ENCODE measurements at regions not wholly inside any gene's neighbourhood (a gene's known extent, or its start where the extent isn't known, plus 50 kb on each side); places are given as distances from the start of the nearest gene placed in this dataset.
"Not testable (repeated sequence)": the region's sequence is repeated elsewhere in the genome, so short reads cannot be mapped to it uniquely, and the experiment has no call there.

- DNase-seq (ENCODE audit: low read depth in 2 of 2), result no peak
Observed at GRCh38 chr15:67918205-67918861, 78.5 kb upstream of the RNU6-1 start.

- DNase-seq (ENCODE audit: low read depth in 2 of 2), result no peak
Observed at GRCh38 chr15:67920524-67921240, 80.8 kb upstream of the RNU6-1 start.

GRCh38 chr15:67922106-67922675, 82.3 kb upstream of the RNU6-1 start:
- DNase-seq (ENCODE audit: low read depth in 2 of 2), result no peak

- no peak for DNase-seq (ENCODE audit: low read depth in 2 of 2)
Observed at GRCh38 chr15:67922971-67923945, 83.4 kb upstream of the RNU6-1 start.

GRCh38 chr15:67924359-67924974, 84.6 kb upstream of the RNU6-1 start:
- DNase-seq (ENCODE audit: low read depth in 2 of 2), result no peak

GRCh38 chr15:67925182-67925581, 85.3 kb upstream of the RNU6-1 start:
- no peak for DNase-seq (ENCODE audit: low read depth in 2 of 2)

GRCh38 chr15:67927501-67928168, 87.8 kb upstream of the RNU6-1 start:
- DNase-seq (ENCODE audit: low read depth in 2 of 2), result peak; percentile 88 to 91

GRCh38 chr15:67928666-67929065, 88.8 kb upstream of the RNU6-1 start:
- no peak for DNase-seq (ENCODE audit: low read depth in 2 of 2)

- no peak for DNase-seq (ENCODE audit: low read depth in 2 of 2)
Observed at GRCh38 chr15:67930720-67931119, 90.9 kb upstream of the RNU6-1 start.

- DNase-seq (ENCODE audit: low read depth in 2 of 2), result no peak
Observed at GRCh38 chr15:67931861-67932260, 92.0 kb upstream of the RNU6-1 start.

- DNase-seq (ENCODE audit: low read depth in 2 of 2), result not testable (repeated sequence)
Observed at GRCh38 chr15:67934126-67934525, 94.3 kb upstream of the RNU6-1 start.

GRCh38 chr15:67935244-67935643, 95.4 kb upstream of the RNU6-1 start:
- no peak for DNase-seq (ENCODE audit: low read depth in 2 of 2)

GRCh38 chr15:67936258-67936657, 96.4 kb upstream of the RNU6-1 start:
- no peak for DNase-seq (ENCODE audit: low read depth in 2 of 2)

- no peak for DNase-seq (ENCODE audit: low read depth in 2 of 2)
Observed at GRCh38 chr15:67937153-67937761, 97.4 kb upstream of the RNU6-1 start.

GRCh38 chr15:67939179-67939578, 99.3 kb upstream of the RNU6-1 start:
- DNase-seq (ENCODE audit: low read depth in 2 of 2), result not testable (repeated sequence)

- DNase-seq (ENCODE audit: low read depth in 2 of 2), result not testable (repeated sequence)
Observed at GRCh38 chr15:67939588-67940323, 99.9 kb upstream of the RNU6-1 start.

- DNase-seq (ENCODE audit: low read depth in 2 of 2), result no peak
Observed at GRCh38 chr15:67940324-67940719, 100.5 kb upstream of the RNU6-1 start.

- DNase-seq (ENCODE audit: low read depth in 2 of 2), result no peak
Observed at GRCh38 chr15:67941648-67942310, 101.9 kb upstream of the RNU6-1 start.

GRCh38 chr15:67943475-67943874, 103.6 kb upstream of the RNU6-1 start:
- DNase-seq (ENCODE audit: low read depth in 2 of 2), result no peak

Data from fibroblast of skin of left biceps (primary cell).